OCI-LY7 (cell line): ENCODE measurements at regions not wholly inside any gene's neighbourhood (a gene's known extent, or its start where the extent isn't known, plus 50 kb on each side); places are given as distances from the start of the nearest gene placed in this dataset.
"Not testable (repeated sequence)": the region's sequence is repeated elsewhere in the genome, so short reads cannot be mapped to it uniquely, and the experiment has no call there.

Experiments used
- BruUV-seq: library from RNA; stranded (reverse); fragments of 400-500 nt; replicated peaks from 2 replicates; lab custom pipeline; 2021; lab: Mats Ljungman, UMichigan
- CTCF ChIA-PET: fragments of 300-600 bp; sonication (Branson Sonifier 250); formaldehyde crosslinking; loops from one replicate; lab custom pipeline; 2022; ENCODE audit warnings: antibody characterized with exemption; ENCODE audit not compliant: unreplicated experiment; lab: Charles Lee
- POLR2A ChIA-PET: fragments of 300-600 bp; sonication (Branson Sonifier 250); formaldehyde crosslinking; loops from one replicate; lab custom pipeline; 2022; ENCODE audit warnings: antibody characterized with exemption; lab: Charles Lee
- DNase-seq: peaks from one replicate; pipeline ENCODE4 v3.0.0-alpha.2; 2015; ENCODE audit warnings: low spot score
- H2AFZ ChIP-seq: fragments of 200-600 bp; sonication (generic), shearing (Covaris generic); 2 replicates; pipeline ENCODE4 v1.6.1; 2014; ENCODE audit warnings: mild to moderate bottlenecking, antibody characterized with exemption, low read length, moderate library complexity
- H3K27ac ChIP-seq: fragments of 200-600 bp; sonication (generic); 2 replicates; pipeline ENCODE4 v1.5.1; 2014; ENCODE audit warnings: mixed run types, low read depth, mild to moderate bottlenecking, moderate library complexity, low read length, inconsistent platforms; ENCODE audit not compliant: poor library complexity, severe bottlenecking
- H3K36me3 ChIP-seq: fragments of 200-600 bp; sonication (generic); 2 replicates; pipeline ENCODE4 v1.6.1; 2014; ENCODE audit warnings: mild to moderate bottlenecking, antibody characterized with exemption, low read length, moderate library complexity, mixed read lengths; ENCODE audit not compliant: insufficient read depth
- H3K4me1 ChIP-seq: fragments of 200-600 bp; sonication (generic); 2 replicates; pipeline ENCODE4 v1.5.1; 2014; ENCODE audit warnings: mild to moderate bottlenecking, low read length; ENCODE audit not compliant: insufficient read depth, poor library complexity, severe bottlenecking
- H3K4me2 ChIP-seq: fragments of 200-600 bp; sonication (generic); 2 replicates; pipeline ENCODE4 v1.6.1; 2014; ENCODE audit warnings: mild to moderate bottlenecking, low read length
- H3K4me3 ChIP-seq: fragments of 200-600 bp; sonication (generic); 2 replicates; pipeline ENCODE4 v1.5.1; 2014; ENCODE audit warnings: mild to moderate bottlenecking, low read depth, low read length; ENCODE audit not compliant: poor library complexity, severe bottlenecking
- H3K79me2 ChIP-seq: fragments of 200-600 bp; sonication (generic); 2 replicates; pipeline ENCODE4 v1.6.1; 2016; ENCODE audit warnings: low read depth, mild to moderate bottlenecking, low read length, moderate library complexity, mixed read lengths; ENCODE audit not compliant: insufficient read depth
- H3K9me2 ChIP-seq: fragments of 200-600 bp; sonication (generic); 2 replicates; pipeline ENCODE4 v1.6.1; 2016; ENCODE audit warnings: mild to moderate bottlenecking, low read length, mixed read lengths; ENCODE audit not compliant: insufficient read depth
- H3K9me3 ChIP-seq: fragments of 200-600 bp; sonication (generic); 2 replicates; pipeline ENCODE4 v1.6.1; 2014; ENCODE audit warnings: mild to moderate bottlenecking, mixed run types, low read length, mixed read lengths
- H4K20me1 ChIP-seq: fragments of 200-600 bp; sonication (generic); 2 replicates; pipeline ENCODE4 v1.6.1; 2014; ENCODE audit warnings: mild to moderate bottlenecking, antibody characterized with exemption, low read length, moderate library complexity, mixed read lengths; ENCODE audit not compliant: insufficient read depth
- EZH2phosphoT487 ChIP-seq: fragments of 200-600 bp; sonication (generic); IDR thresholded peaks from 2 replicates; pipeline ENCODE4 v1.6.1; 2018; ENCODE audit warnings: low read depth, borderline replicate concordance, mild to moderate bottlenecking, mixed run types, antibody characterized with exemption, low read length, moderate library complexity, mixed read lengths
- intact Hi-C: fragments of 100-400 bp; cut with micrococcal nuclease; formaldehyde crosslinking; loops from one replicate; pipeline ENCODE4 v1.10.0; 2022; ENCODE audit not compliant: unreplicated experiment
- TF ChIP-seq, protein P1 (sequence below): fragments of 200-600 bp; sonication (generic); conservative IDR thresholded peaks from 2 replicates; pipeline ENCODE4 v1.5.1; 2014; ENCODE audit warnings: mild to moderate bottlenecking, antibody characterized with exemption, low read length, moderate library complexity, mixed read lengths

DNA sequence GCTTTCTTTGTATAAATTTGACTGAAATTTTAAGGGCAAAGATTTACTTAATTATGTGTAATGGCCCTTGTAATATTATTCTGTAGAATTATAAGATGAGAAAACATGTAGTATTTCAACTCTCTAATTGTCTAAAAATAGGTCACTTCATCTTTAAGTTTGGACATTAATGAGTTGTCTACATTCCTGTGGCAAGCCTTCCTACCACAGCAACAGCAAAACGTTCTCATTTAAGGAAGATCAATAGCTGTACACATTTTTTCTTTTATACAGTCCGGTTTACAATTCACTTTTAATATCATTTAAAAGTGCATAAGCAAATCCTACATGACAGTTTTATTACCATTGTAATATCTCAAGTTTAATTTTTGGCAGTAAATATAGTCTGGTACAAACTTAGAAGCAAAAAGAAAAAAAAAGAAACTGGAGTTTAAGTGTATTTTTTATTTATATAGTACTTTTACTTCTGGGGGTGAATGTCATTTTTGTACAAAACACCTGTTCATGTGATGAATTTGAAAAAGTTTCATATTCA is 501.8 kb downstream of the ZPLD1 start:
- Histone ChIP-seq H3K36me3 (no peaks in the 10 kb centered on the region), H3K27ac (no peak overlapping the region), H3K9me3 (no peaks in the 10 kb centered on the region), H4K20me1 (no peaks in the 10 kb centered on the region), H3K9me2 (no peaks in the 10 kb centered on the region), H3K4me3 (no peak overlapping the region), H3K79me2 (no peaks in the 10 kb centered on the region), H3K4me2 (no peak overlapping the region), H3K4me1 (no peaks in the 10 kb centered on the region), H2AFZ (no peak overlapping the region)
- intact Hi-C loops, result no loop called here
- BruUV-seq, result no TSS peak
- no peak for DNase-seq
- POLR2A ChIA-PET, result interaction anchor here (0.6 kb wide), 1 partner anchor 877 kb away, joined by 6 read pairs; no protein-coding TSS in a partner anchor
- CTCF ChIA-PET, result no interaction called here
- TF ChIP-seq, protein P1, sequence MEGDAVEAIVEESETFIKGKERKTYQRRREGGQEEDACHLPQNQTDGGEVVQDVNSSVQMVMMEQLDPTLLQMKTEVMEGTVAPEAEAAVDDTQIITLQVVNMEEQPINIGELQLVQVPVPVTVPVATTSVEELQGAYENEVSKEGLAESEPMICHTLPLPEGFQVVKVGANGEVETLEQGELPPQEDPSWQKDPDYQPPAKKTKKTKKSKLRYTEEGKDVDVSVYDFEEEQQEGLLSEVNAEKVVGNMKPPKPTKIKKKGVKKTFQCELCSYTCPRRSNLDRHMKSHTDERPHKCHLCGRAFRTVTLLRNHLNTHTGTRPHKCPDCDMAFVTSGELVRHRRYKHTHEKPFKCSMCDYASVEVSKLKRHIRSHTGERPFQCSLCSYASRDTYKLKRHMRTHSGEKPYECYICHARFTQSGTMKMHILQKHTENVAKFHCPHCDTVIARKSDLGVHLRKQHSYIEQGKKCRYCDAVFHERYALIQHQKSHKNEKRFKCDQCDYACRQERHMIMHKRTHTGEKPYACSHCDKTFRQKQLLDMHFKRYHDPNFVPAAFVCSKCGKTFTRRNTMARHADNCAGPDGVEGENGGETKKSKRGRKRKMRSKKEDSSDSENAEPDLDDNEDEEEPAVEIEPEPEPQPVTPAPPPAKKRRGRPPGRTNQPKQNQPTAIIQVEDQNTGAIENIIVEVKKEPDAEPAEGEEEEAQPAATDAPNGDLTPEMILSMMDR, result no peak

DNA sequence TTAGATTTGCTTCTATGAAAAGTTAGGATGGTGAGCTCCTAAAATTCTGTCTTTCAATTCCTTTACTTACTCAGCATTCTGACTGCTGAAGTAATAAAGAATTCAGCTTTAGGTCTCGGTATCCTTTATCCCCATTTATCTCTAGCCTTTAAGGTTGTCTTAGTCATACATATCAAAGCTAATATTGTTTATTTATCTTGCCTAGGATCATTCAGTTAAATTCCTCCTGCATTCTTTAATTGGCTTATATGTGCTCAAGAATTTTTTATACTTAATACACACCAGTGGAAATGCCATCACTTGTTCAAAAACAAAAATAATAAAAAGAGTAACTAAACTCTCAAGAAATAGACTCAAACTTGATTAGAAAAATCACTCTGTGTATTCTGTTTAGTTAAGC is 507.0 kb downstream of the ZPLD1 start:
- Histone ChIP-seq H3K9me3 (no peaks in the 10 kb centered on the region), H3K4me2 (no peak overlapping the region), H4K20me1 (no peaks in the 10 kb centered on the region), H3K27ac (no peak overlapping the region), H3K36me3 (no peaks in the 10 kb centered on the region), H3K4me1 (no peaks in the 10 kb centered on the region), H3K4me3 (no peak overlapping the region), H3K79me2 (no peaks in the 10 kb centered on the region), H2AFZ (no peak overlapping the region), H3K9me2 (no peaks in the 10 kb centered on the region)
- BruUV-seq, result no TSS peak
- POLR2A ChIA-PET, result interaction anchor here (0.7 kb wide), 1 partner anchor 704 kb away, joined by 3 read pairs; no protein-coding TSS in a partner anchor
- no peak for DNase-seq
- intact Hi-C loops, result no loop called here
- TF ChIP-seq, protein P1, result no peak
- TF ChIP-seq EZH2phosphoT487, result no peak
- CTCF ChIA-PET, result no interaction called here

DNA sequence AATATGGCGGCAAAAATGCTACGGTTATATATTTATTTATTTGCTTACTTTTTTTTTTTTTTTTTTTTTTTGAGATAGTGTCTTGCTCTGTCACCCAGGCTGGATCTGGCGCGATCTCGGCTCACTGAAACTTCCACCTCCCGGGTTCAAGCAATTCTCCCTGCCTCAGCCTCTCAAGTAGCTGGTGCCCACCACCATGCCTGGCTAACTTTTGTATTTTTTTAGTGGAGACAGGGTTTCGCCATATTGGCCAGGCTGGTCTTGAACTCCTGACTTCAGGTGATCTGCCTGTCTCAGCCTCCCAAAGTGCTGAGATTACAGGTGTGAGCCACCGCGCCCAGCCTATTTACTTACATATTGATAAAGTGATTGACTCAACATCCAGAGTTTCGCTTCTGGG is 511.6 kb downstream of the ZPLD1 start:
- H3K4me1 ChIP-seq, H3K79me2 ChIP-seq, H3K36me3 ChIP-seq, intact Hi-C loops, H4K20me1 ChIP-seq, H3K4me3 ChIP-seq, H2AFZ ChIP-seq, H3K9me2 ChIP-seq, CTCF ChIA-PET, H3K27ac ChIP-seq, BruUV-seq, DNase-seq, H3K4me2 ChIP-seq, POLR2A ChIA-PET, H3K9me3 ChIP-seq: not testable (repeated sequence)
